HepG2 (cell line): ENCODE measurements at regions not wholly inside any gene's neighbourhood (a gene's known extent, or its start where the extent isn't known, plus 50 kb on each side); places are given as distances from the start of the nearest gene placed in this dataset.

Source experiments
- ATAC-seq: fragments of 200-7000 bp; cut with Tn5 transposase; 3 replicates; pipeline ENCODE4 v1.9.1; 2020; ENCODE audit warnings: mild to moderate bottlenecking, moderate library complexity
- BruUV-seq: library from RNA; stranded (reverse); fragments of 400-500 nt; replicated peaks from 2 replicates; lab custom pipeline; 2021; lab: Mats Ljungman, UMichigan
- CTCF ChIA-PET: fragments of 300-600 bp; formaldehyde crosslinking; extraction: SDS; loops from one replicate; lab custom pipeline; 2021; ENCODE audit warnings: low total read pairs, inconsistent platforms, low intra/inter-chr PET ratio; lab: Yijun Ruan, JAX
- POLR2A ChIA-PET: fragments of 350-600 bp; sonication (Branson Sonifier 250); formaldehyde crosslinking; loops from one replicate; lab custom pipeline; 2020; ENCODE audit warnings: antibody characterized with exemption, inconsistent platforms; lab: Yijun Ruan, JAX
- DNase-seq: peaks from one replicate; pipeline ENCODE4 v3.0.0-alpha.2; 2015; ENCODE audit warnings: low spot score
- FAIRE-seq: peaks from 3 replicates; lab custom pipeline; 2011; peaks lifted over from hg19 to GRCh38; lab: Jason Lieb, UNC
- H2AFZ ChIP-seq: one replicate; pipeline ENCODE4 v1.6.1; 2011; ENCODE audit warnings: low read length, inconsistent platforms
- H3K27ac ChIP-seq: fragments of 300-600 bp; 3 replicates; pipeline ENCODE4 v1.8.0; 2011; ENCODE audit warnings: mixed run types, mild to moderate bottlenecking, mixed read lengths, low read length, inconsistent platforms; ENCODE audit not compliant: insufficient read depth; ENCODE audit errors: extremely low read length
- H3K27me3 ChIP-seq, 2 experiments: fragments of 200-600 bp in 1 of 2; 2 replicates in 1 of 2; 3 replicates in 1 of 2; pipeline versions ENCODE4 v1.6.0 to v1.8.0; 2011; ENCODE audit warnings: low read length in 2 of 2, mild to moderate bottlenecking in 2 of 2, moderate library complexity in 2 of 2, inconsistent platforms in 1 of 2; ENCODE audit not compliant: insufficient read depth in 2 of 2, control insufficient read depth in 1 of 2
- H3K36me3 ChIP-seq, 2 experiments: fragments of 200-600 bp in 1 of 2; replicated peaks in 1 of 2; 2 replicates in 1 of 2; 3 replicates in 1 of 2; pipeline versions ENCODE4 v1.5.1 to v1.8.0; 2011; ENCODE audit warnings: low read length in 2 of 2, inconsistent platforms in 1 of 2; ENCODE audit not compliant: insufficient read depth in 2 of 2, control insufficient read depth in 1 of 2
- H3K4me1 ChIP-seq: 2 replicates; pipeline ENCODE4 v1.5.1; 2012; ENCODE audit warnings: low read length, inconsistent platforms; ENCODE audit not compliant: insufficient read depth
- H3K4me2 ChIP-seq: 2 replicates; pipeline ENCODE4 v1.6.0; 2011; ENCODE audit warnings: low read depth, low read length, inconsistent platforms
- H3K4me3 ChIP-seq, 3 experiments: fragments of 200-600 bp in 1 of 3; sonication (generic), shearing (Covaris generic) in 1 of 3; replicated peaks in 1 of 3; 2 replicates each; pipeline ENCODE4 v1.5.1; 2011 to 2016; ENCODE audit warnings: low read length in 3 of 3, inconsistent platforms in 2 of 3, low read depth in 2 of 3, mild to moderate bottlenecking in 2 of 3, control low read depth in 1 of 3, mixed read lengths in 1 of 3; ENCODE audit not compliant: insufficient read depth in 1 of 3
- H3K79me2 ChIP-seq: one replicate; pipeline ENCODE4 v1.6.1; 2011; ENCODE audit warnings: low read length, inconsistent platforms; ENCODE audit not compliant: insufficient read depth
- H3K9ac ChIP-seq: 2 replicates; pipeline ENCODE4 v1.6.0; 2011; ENCODE audit warnings: mild to moderate bottlenecking, low read depth, low read length, inconsistent platforms; ENCODE audit not compliant: insufficient read depth
- H3K9me3 ChIP-seq: 2 replicates; pipeline ENCODE4 v1.5.1; 2012; ENCODE audit warnings: mild to moderate bottlenecking, low read length
- H4K20me1 ChIP-seq: 2 replicates; pipeline ENCODE4 v1.6.0; 2011; ENCODE audit warnings: inconsistent platforms, mild to moderate bottlenecking, low read length, moderate library complexity; ENCODE audit not compliant: insufficient read depth
- CBX2 ChIP-seq, 2 experiments: fragments of 200-600 bp in 1 of 2; sonication (generic); formaldehyde crosslinking in 1 of 2; IDR thresholded peaks; 2 replicates each; pipeline versions ENCODE4 v1.7.0 to v1.8.1; 2018 to 2022; ENCODE audit warnings: low read depth in 2 of 2, low read length in 1 of 2, mild to moderate bottlenecking in 1 of 2, missing genetic modification reagents in 1 of 2
- FOSL2 ChIP-seq: sonication (generic); formaldehyde crosslinking; IDR thresholded peaks from 2 replicates; pipeline ENCODE4 v1.4.0; 2020; ENCODE audit warnings: missing genetic modification reagents
- KAT7 ChIP-seq: IDR thresholded peaks from 2 replicates; pipeline ENCODE4 v1.6.1; 2018; ENCODE audit warnings: borderline replicate concordance, missing compliant biosample characterization
- MAFF ChIP-seq: IDR thresholded peaks from 2 replicates; pipeline ENCODE4 v1.6.1; 2011; ENCODE audit warnings: low read depth, low read length, improper control_type of control experiment
- MAFK ChIP-seq, 2 experiments: IDR thresholded peaks in 1 of 2; conservative IDR thresholded peaks in 1 of 2; 2 replicates each; pipeline ENCODE4 v1.6.1; 2011; ENCODE audit warnings: improper control_type of control experiment in 2 of 2, low read length in 2 of 2
- NCOA5 ChIP-seq: sonication (generic); formaldehyde crosslinking; IDR thresholded peaks from 2 replicates; pipeline ENCODE4 v1.4.0; 2020; ENCODE audit warnings: missing genetic modification reagents
- NCOR1 ChIP-seq: fragments of 200-600 bp; sonication (generic); IDR thresholded peaks from 2 replicates; pipeline ENCODE4 v1.7.0; 2017; ENCODE audit warnings: antibody characterized with exemption, low read length, borderline replicate concordance
- SAP130 ChIP-seq: IDR thresholded peaks from 2 replicates; pipeline ENCODE4 v1.6.1; 2016; ENCODE audit warnings: low read depth
- SMYD3 ChIP-seq: sonication (generic); formaldehyde crosslinking; IDR thresholded peaks from 2 replicates; pipeline ENCODE4 v1.8.1; 2023; ENCODE audit warnings: mild to moderate bottlenecking, missing genetic modification reagents
- TOE1 ChIP-seq: sonication (generic); formaldehyde crosslinking; IDR thresholded peaks from 2 replicates; pipeline ENCODE4 v1.4.0; 2020; ENCODE audit warnings: mild to moderate bottlenecking, missing genetic modification reagents
- YY1 ChIP-seq: IDR thresholded peaks from 2 replicates; pipeline ENCODE4 v1.6.1; 2011; ENCODE audit warnings: low read length, low read depth, moderate library complexity, mild to moderate bottlenecking; ENCODE audit not compliant: insufficient read depth, insufficient replicate concordance
- ZBTB42 ChIP-seq: sonication (generic); formaldehyde crosslinking; IDR thresholded peaks from 2 replicates; pipeline ENCODE4 v1.5.0; 2020; ENCODE audit warnings: mild to moderate bottlenecking, missing genetic modification reagents
- ZFY ChIP-seq: sonication (generic); formaldehyde crosslinking; IDR thresholded peaks from 2 replicates; pipeline ENCODE4 v1.4.0; 2020; ENCODE audit warnings: missing genetic modification reagents
- ZNF17 ChIP-seq: sonication (generic); formaldehyde crosslinking; IDR thresholded peaks from 2 replicates; pipeline ENCODE4 v1.5.0; 2020; ENCODE audit warnings: mild to moderate bottlenecking, missing genetic modification reagents
- ZNF550 ChIP-seq: sonication (generic); formaldehyde crosslinking; IDR thresholded peaks from 2 replicates; pipeline ENCODE4 v1.4.0; 2020; ENCODE audit warnings: mild to moderate bottlenecking, missing genetic modification reagents, borderline replicate concordance
- ZNF614 ChIP-seq: IDR thresholded peaks from 2 replicates; pipeline ENCODE4 v1.6.1; 2018; ENCODE audit warnings: missing biosample characterization, missing genetic modification reagents, inconsistent platforms, borderline replicate concordance
- WGBS: methylation state at CpG from one replicate; pipeline ENCODE4 v1.1.6; 2017; ENCODE audit warnings: low lambda C conversion rate; 5-methylcytosine and 5-hydroxymethylcytosine counted together
- in situ Hi-C: cut with HindIII; loops from 2 replicates; pipeline ENCODE4 v1.10.0; 2017; ENCODE audit warnings: low pct_unique_long_range_greater_than_20kb; ENCODE audit not compliant: extremely low pct_ligation_motif_present
- intact Hi-C: fragments of 100-400 bp; cut with micrococcal nuclease; formaldehyde crosslinking; loops from one replicate; pipeline ENCODE4 v1.10.0; 2022; ENCODE audit not compliant: unreplicated experiment
- TF ChIP-seq, protein P1 (sequence below): sonication (generic); formaldehyde crosslinking; IDR thresholded peaks from 2 replicates; pipeline ENCODE4 v1.4.0; 2020; ENCODE audit warnings: mild to moderate bottlenecking, low read depth, missing genetic modification reagents
- TF ChIP-seq, protein P2 (sequence below): sonication (generic); formaldehyde crosslinking; IDR thresholded peaks from 2 replicates; pipeline ENCODE4 v1.9.0; 2021; ENCODE audit warnings: missing genetic modification reagents, borderline replicate concordance

DNA sequence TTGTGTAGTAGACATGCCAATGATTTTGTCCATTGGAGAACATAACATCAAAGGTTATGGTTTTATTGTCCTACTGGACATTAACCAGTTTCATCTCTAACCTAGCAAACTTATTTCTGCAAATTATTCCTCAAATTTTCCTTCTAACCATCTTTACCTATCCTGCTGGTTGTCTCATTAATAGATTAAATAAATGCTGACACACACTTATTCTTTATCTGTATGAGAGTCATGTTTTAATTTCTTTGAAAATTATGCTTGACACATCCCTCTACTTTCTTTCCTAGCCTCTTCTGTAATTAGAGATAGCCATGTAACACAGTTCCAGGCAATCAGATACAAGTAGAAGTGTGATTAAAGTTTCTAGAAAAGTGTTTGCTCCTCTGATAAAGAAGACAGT is 98.9 kb downstream of the RPS29 start:
- ATAC-seq, result no peak
- TF ChIP-seq MAFF, result peak; percentile 78
- TF ChIP-seq ZNF550 (CRISPR knock-in tag), result no peak
- no peak for TF ChIP-seq TOE1 (CRISPR knock-in tag)
- no peak for TF ChIP-seq KAT7 (CRISPR knock-in tag)
- no peak for TF ChIP-seq ZNF614 (CRISPR knock-in tag)
- peak; percentile 71 to 88; a peak in 3 of 4 replicates for TF ChIP-seq MAFK (conservative IDR thresholded peaks at IDR 0.05 in 1 of 2, IDR thresholded peaks at IDR 0.05 in 1 of 2; ENCODE audit: low read length in 2 of 2)
- TF ChIP-seq NCOA5, result no peak
- TF ChIP-seq SAP130 (CRISPR knock-in tag), result no peak
- no peak for TF ChIP-seq FOSL2 (CRISPR knock-in tag)
- TF ChIP-seq, all 625 proteins: peak for 2
- H3K9me3 ChIP-seq, result no peaks in the 10 kb centered on the region
- H3K4me2 ChIP-seq, result no peak overlapping the region
- no peaks in the 10 kb centered on the region for H3K36me3 ChIP-seq
- H3K4me1 ChIP-seq, result no peaks in the 10 kb centered on the region
- ChIA-PET CTCF (no interaction called here), POLR2A (no interaction called here)
- H3K27me3 ChIP-seq, result no peaks in the 10 kb centered on the region
- FAIRE-seq (no peak), DNase-seq (no peak)
- no peak overlapping the region for H3K4me3 ChIP-seq
- H4K20me1 ChIP-seq, result no peaks in the 10 kb centered on the region
- no peaks in the 10 kb centered on the region for H3K79me2 ChIP-seq
- H3K9ac ChIP-seq, result no peak overlapping the region
- BruUV-seq, result no TSS peak
- in situ Hi-C loops (no loop called here), intact Hi-C loops (no loop called here)
- no peak overlapping the region for H3K27ac ChIP-seq
- H2AFZ ChIP-seq, result no peak overlapping the region

DNA sequence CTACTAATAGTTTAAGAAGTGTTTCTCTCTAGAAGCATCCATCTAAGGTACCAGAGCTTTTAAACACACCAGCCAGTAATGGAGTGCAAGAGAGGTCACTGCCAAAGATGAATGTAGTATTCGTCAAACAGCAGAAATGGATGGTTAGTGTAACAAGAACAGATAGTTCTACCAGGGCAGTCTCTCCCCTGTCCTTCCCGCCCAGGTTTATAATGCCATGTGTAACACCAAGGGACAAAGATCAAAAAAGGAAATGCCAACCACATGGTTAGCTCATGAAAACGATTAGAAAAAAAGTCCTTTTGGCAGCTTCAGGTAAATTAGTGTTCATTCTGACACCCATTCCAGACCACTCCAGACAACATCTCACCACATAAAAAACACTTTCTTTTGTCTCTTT is 100.9 kb downstream of the RPS29 start:
- FAIRE-seq, result no peak
- in situ Hi-C loops, result no loop called here
- ChIA-PET POLR2A (no interaction called here), CTCF (no interaction called here)
- ATAC-seq, result no peak
- Histone ChIP-seq H3K4me1 (peaks cover 3% of the 10 kb centered on the region), H3K4me3 (no peak overlapping the region), H3K9ac (no peak overlapping the region), H3K79me2 (no peaks in the 10 kb centered on the region), H3K27me3 (no peaks in the 10 kb centered on the region), H2AFZ (no peak overlapping the region), H3K27ac (no peak overlapping the region), H3K36me3 (no peaks in the 10 kb centered on the region), H3K9me3 (peaks cover 11% of the 10 kb centered on the region; the same call in 1 of the 2 replicates), H4K20me1 (no peaks in the 10 kb centered on the region), H3K4me2 (no peak overlapping the region)
- BruUV-seq, result no TSS peak
- intact Hi-C loops, result no loop called here
- TF ChIP-seq NCOR1, result no peak
- TF ChIP-seq SMYD3, result no peak
- TF ChIP-seq, protein P1, sequence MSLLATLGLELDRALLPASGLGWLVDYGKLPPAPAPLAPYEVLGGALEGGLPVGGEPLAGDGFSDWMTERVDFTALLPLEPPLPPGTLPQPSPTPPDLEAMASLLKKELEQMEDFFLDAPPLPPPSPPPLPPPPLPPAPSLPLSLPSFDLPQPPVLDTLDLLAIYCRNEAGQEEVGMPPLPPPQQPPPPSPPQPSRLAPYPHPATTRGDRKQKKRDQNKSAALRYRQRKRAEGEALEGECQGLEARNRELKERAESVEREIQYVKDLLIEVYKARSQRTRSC (CRISPR knock-in tag), result no peak
- no peak for TF ChIP-seq YY1
- no peak for TF ChIP-seq ZBTB42
- no peak for TF ChIP-seq ZNF17 (CRISPR knock-in tag)
- TF ChIP-seq ZFY (CRISPR knock-in tag), result no peak
- TF ChIP-seq, protein P2, sequence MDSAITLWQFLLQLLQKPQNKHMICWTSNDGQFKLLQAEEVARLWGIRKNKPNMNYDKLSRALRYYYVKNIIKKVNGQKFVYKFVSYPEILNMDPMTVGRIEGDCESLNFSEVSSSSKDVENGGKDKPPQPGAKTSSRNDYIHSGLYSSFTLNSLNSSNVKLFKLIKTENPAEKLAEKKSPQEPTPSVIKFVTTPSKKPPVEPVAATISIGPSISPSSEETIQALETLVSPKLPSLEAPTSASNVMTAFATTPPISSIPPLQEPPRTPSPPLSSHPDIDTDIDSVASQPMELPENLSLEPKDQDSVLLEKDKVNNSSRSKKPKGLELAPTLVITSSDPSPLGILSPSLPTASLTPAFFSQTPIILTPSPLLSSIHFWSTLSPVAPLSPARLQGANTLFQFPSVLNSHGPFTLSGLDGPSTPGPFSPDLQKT, result no peak
- no peak for TF ChIP-seq CBX2 (IDR thresholded peaks at IDR 0.05; ENCODE audit: low read depth, low read length)
- TF ChIP-seq CBX2 (CRISPR knock-in tag; IDR thresholded peaks at IDR 0.05; ENCODE audit: low read depth), result no peak
- no peak for DNase-seq
- 0% methylated on average over 3 of the region's 3 CpGs for WGBS
